ENCODE measurements at regions not wholly inside any gene's neighbourhood (a gene's known extent, or its start where the extent isn't known, plus 50 kb on each side); places are given as distances from the start of the nearest gene placed in this dataset.

GRCh38 chr11:98835335-98835734 is 185.4 kb upstream of the CNTN5 start:
- no peak overlapping the region for H3K27ac Mint-ChIP-seq (ENCODE audit: unreplicated experiment)
- no peaks in the 10 kb centered on the region for H3K9me3 Mint-ChIP-seq (ENCODE audit: unreplicated experiment)
- no peak for TF ChIP-seq CTCF (IDR thresholded peaks at IDR 0.05; ENCODE audit: unreplicated experiment)
- H3K4me3 Mint-ChIP-seq (ENCODE audit: unreplicated experiment), result no peak overlapping the region
- H3K36me3 Mint-ChIP-seq (ENCODE audit: low read depth, unreplicated experiment), result no peaks in the 10 kb centered on the region
- no peak for DNase-seq (ENCODE audit: low spot score)
- no peaks in the 10 kb centered on the region for H3K4me1 Mint-ChIP-seq (ENCODE audit: unreplicated experiment)
- no peaks in the 10 kb centered on the region for H3K27me3 Mint-ChIP-seq (ENCODE audit: unreplicated experiment)

DNA sequence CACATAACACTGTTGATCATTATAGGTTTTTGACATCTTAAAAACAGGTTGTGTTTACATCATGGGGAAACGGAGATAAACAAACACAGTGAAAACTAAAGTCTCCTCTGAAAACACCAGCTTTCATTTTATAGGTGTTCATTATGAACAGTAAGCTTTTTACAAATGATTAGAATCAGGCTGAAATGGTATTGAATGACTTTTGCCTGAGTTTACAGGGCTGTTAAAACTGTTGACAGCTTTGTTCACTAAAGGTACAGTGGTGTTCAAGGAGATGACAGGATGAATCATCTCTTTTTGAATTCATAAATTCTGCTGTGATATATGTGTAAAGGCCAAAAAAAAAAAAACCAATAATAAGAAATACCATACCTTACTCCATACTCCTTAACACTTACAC is 184.6 kb upstream of the CNTN5 start:
- Mint-ChIP-seq H3K27me3 (ENCODE audit: unreplicated experiment) (no peaks in the 10 kb centered on the region), H3K4me3 (ENCODE audit: unreplicated experiment) (no peak overlapping the region), H3K9me3 (ENCODE audit: unreplicated experiment) (no peaks in the 10 kb centered on the region), H3K36me3 (ENCODE audit: low read depth, unreplicated experiment) (no peaks in the 10 kb centered on the region), H3K27ac (ENCODE audit: unreplicated experiment) (no peak overlapping the region), H3K4me1 (ENCODE audit: unreplicated experiment) (no peaks in the 10 kb centered on the region)
- TF ChIP-seq CTCF (IDR thresholded peaks at IDR 0.05; ENCODE audit: unreplicated experiment), result no peak
- DNase-seq (ENCODE audit: low spot score), result no peak

DNA sequence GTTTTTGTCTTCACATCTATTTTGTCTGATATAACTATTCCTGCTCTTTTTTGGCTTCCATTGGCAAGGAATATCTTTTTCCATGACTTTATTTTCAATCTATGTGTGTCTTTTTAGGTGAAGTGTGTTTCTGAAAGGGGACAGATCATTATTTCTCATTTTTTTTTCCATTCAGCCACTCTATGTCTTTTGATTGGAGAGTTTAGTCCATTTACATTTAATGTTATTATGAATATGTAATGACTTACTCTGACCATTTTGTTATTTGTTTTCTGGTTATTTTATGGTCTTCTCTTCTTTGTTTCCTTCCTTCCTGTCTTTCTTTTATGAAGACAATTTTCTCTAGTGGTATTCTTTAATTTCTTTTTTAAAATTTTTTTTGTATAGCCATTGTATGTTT is 178.6 kb upstream of the CNTN5 start:
- TF ChIP-seq CTCF (IDR thresholded peaks at IDR 0.05; ENCODE audit: unreplicated experiment), result no peak
- no peak for DNase-seq (ENCODE audit: low spot score)
- Mint-ChIP-seq H3K4me1 (ENCODE audit: unreplicated experiment) (no peaks in the 10 kb centered on the region), H3K27ac (ENCODE audit: unreplicated experiment) (no peak overlapping the region), H3K36me3 (ENCODE audit: low read depth, unreplicated experiment) (no peaks in the 10 kb centered on the region), H3K4me3 (ENCODE audit: unreplicated experiment) (no peak overlapping the region), H3K27me3 (ENCODE audit: unreplicated experiment) (no peaks in the 10 kb centered on the region), H3K9me3 (ENCODE audit: unreplicated experiment) (no peaks in the 10 kb centered on the region)

- H3K9me3 Mint-ChIP-seq (ENCODE audit: unreplicated experiment), result no peaks in the 10 kb centered on the region
- H3K27ac Mint-ChIP-seq (ENCODE audit: unreplicated experiment), result no peak overlapping the region
These were observed 158.6 kb upstream of the CNTN5 start for GRCh38 chr11:98862169-98862568.

DNA sequence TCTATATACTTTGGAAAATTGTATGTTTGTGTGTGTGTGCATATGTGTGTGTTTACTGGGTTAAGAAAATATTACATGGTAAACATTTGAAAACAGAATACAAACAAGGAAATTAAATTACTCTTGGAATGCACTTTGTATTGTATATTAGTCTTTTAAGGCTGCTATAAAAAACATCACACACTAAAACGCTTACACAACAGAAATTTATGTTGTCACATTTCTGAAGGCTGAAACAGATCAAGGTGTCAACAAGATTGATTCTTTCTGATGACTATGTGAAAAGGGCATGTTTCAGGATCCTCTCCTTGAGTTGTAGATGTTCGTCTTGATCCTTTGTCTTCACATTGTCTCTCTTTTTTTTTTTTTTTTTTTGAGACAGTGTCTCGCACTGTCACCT is 149.1 kb upstream of the CNTN5 start:
- no peaks in the 10 kb centered on the region for H3K36me3 Mint-ChIP-seq (ENCODE audit: low read depth, unreplicated experiment)
- H3K4me3 Mint-ChIP-seq (ENCODE audit: unreplicated experiment), result no peak overlapping the region
- H3K27ac Mint-ChIP-seq (ENCODE audit: unreplicated experiment), result no peak overlapping the region
- H3K27me3 Mint-ChIP-seq (ENCODE audit: unreplicated experiment), result no peaks in the 10 kb centered on the region
- TF ChIP-seq CTCF (IDR thresholded peaks at IDR 0.05; ENCODE audit: unreplicated experiment), result no peak
- DNase-seq (ENCODE audit: low spot score), result no peak
- no peaks in the 10 kb centered on the region for H3K9me3 Mint-ChIP-seq (ENCODE audit: unreplicated experiment)
- H3K4me1 Mint-ChIP-seq (ENCODE audit: unreplicated experiment), result no peaks in the 10 kb centered on the region

More at GRCh38 chr11:98862169-98862568, 158.6 kb upstream of the CNTN5 start:
- no peak for TF ChIP-seq CTCF (IDR thresholded peaks at IDR 0.05; ENCODE audit: unreplicated experiment)
- Mint-ChIP-seq H3K36me3 (ENCODE audit: low read depth, unreplicated experiment) (no peaks in the 10 kb centered on the region), H3K4me3 (ENCODE audit: unreplicated experiment) (no peak overlapping the region), H3K27me3 (ENCODE audit: unreplicated experiment) (no peaks in the 10 kb centered on the region), H3K4me1 (ENCODE audit: unreplicated experiment) (no peaks in the 10 kb centered on the region)
- no peak for DNase-seq (ENCODE audit: low spot score)
